Fibroblast of the aortic adventitia (primary cell): ENCODE measurements at regions not wholly inside any gene's neighbourhood (a gene's known extent, or its start where the extent isn't known, plus 50 kb on each side); places are given as distances from the start of the nearest gene placed in this dataset.
"Not testable (repeated sequence)": the region's sequence is repeated elsewhere in the genome, so short reads cannot be mapped to it uniquely, and the experiment has no call there.

ENCODE experiments used
- DNase-seq: peaks from one replicate; pipeline ENCODE4 v3.0.0-alpha.2; 2010; ENCODE audit warnings: low read depth
- H3K4me3 ChIP-seq: 2 replicates; pipeline ENCODE4 v1.5.1; 2011; ENCODE audit warnings: low read depth, mild to moderate bottlenecking, control low read depth, low read length, moderate library complexity
- CTCF ChIP-seq: IDR thresholded peaks from 2 replicates; pipeline ENCODE4 v1.5.1; 2011; ENCODE audit warnings: mild to moderate bottlenecking, low read length, control low read depth, inconsistent platforms; ENCODE audit not compliant: insufficient read depth

GRCh38 chr16:48059936-48060335 lies 95.9 kb downstream of the ABCC12 start:
- H3K4me3 ChIP-seq, result no peak overlapping the region
- DNase-seq, result no peak
- TF ChIP-seq CTCF, result no peak

GRCh38 chr16:48059190-48059589 lies 96.6 kb downstream of the ABCC12 start:
- not testable (repeated sequence) for DNase-seq, H3K4me3 ChIP-seq

- no peak overlapping the region for H3K4me3 ChIP-seq
- TF ChIP-seq CTCF, result no peak
- DNase-seq, result no peak
Measured at GRCh38 chr16:48057048-48057447, 98.7 kb downstream of the ABCC12 start.

GRCh38 chr16:48054881-48055601 lies 100.8 kb downstream of the ABCC12 start:
- H3K4me3 ChIP-seq, result peak overlapping the region; percentile 13
- peak; percentile 75 for DNase-seq
- peak; percentile 98 for TF ChIP-seq CTCF

- peak; percentile 10 for TF ChIP-seq CTCF
- H3K4me3 ChIP-seq, result no peak overlapping the region
- peak; percentile 82 for DNase-seq
Measured at GRCh38 chr16:48053418-48053745, 102.4 kb downstream of the ABCC12 start.

GRCh38 chr16:48052731-48053417 lies 102.9 kb downstream of the ABCC12 start:
- H3K4me3 ChIP-seq, result no peak overlapping the region
- no peak for TF ChIP-seq CTCF
- DNase-seq, result no peak

GRCh38 chr16:48050871-48051270 lies 104.9 kb downstream of the ABCC12 start:
- no peak for TF ChIP-seq CTCF
- DNase-seq, result no peak
- no peak overlapping the region for H3K4me3 ChIP-seq
